ENCODE measurements at regions not wholly inside any gene's neighbourhood (a gene's known extent, or its start where the extent isn't known, plus 50 kb on each side); places are given as distances from the start of the nearest gene placed in this dataset.

DNA sequence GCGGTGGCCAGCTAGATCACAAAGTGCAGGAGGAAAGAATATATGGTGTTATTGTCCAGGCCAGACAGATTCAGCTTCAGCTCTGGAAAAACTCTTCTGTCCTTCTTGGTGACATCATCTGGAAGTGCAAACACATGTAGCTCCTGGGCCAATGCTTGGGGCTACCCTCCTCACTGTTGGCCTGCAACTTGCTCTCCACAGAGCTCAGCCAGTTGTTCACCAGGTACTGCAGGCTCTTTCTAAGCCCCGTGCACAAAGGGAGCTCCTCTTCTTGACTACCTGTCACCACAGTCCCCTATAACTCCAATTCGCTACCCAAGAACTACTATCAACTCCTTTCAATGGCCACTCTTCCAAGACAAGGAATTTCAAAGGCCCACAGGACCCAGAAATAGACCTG is 1175.9 kb upstream of the CDH9 start:
- H3K9me3 ChIP-seq (ENCODE audit: control insufficient read depth in 2 of 3, insufficient read depth in 1 of 3, low read length in 3 of 3), result no peaks in the 10 kb centered on the region
- intact Hi-C loops (cut with DNase I), result no loop called here
- TF ChIP-seq, protein P1, sequence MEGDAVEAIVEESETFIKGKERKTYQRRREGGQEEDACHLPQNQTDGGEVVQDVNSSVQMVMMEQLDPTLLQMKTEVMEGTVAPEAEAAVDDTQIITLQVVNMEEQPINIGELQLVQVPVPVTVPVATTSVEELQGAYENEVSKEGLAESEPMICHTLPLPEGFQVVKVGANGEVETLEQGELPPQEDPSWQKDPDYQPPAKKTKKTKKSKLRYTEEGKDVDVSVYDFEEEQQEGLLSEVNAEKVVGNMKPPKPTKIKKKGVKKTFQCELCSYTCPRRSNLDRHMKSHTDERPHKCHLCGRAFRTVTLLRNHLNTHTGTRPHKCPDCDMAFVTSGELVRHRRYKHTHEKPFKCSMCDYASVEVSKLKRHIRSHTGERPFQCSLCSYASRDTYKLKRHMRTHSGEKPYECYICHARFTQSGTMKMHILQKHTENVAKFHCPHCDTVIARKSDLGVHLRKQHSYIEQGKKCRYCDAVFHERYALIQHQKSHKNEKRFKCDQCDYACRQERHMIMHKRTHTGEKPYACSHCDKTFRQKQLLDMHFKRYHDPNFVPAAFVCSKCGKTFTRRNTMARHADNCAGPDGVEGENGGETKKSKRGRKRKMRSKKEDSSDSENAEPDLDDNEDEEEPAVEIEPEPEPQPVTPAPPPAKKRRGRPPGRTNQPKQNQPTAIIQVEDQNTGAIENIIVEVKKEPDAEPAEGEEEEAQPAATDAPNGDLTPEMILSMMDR (IDR thresholded peaks at IDR 0.05; ENCODE audit: borderline replicate concordance, extremely low read depth, insufficient read depth), result no peak
- H3K9ac ChIP-seq (ENCODE audit: low read length in 3 of 3), result no peak overlapping the region
- H3K4me1 ChIP-seq (ENCODE audit: control insufficient read depth in 2 of 3, insufficient read depth in 2 of 3, low read depth in 1 of 3, low read length in 3 of 3), result no peaks in the 10 kb centered on the region
- no peak for FAIRE-seq
- no peaks in the 10 kb centered on the region for H3K27me3 ChIP-seq (ENCODE audit: control insufficient read depth, insufficient read depth, low read length)
- H3K4me3 ChIP-seq (ENCODE audit: low read length in 3 of 3), result no peak overlapping the region
- H3K36me3 ChIP-seq (ENCODE audit: control insufficient read depth in 2 of 3, insufficient read depth in 3 of 3, low read length in 3 of 3), result no peaks in the 10 kb centered on the region
- H3K27ac ChIP-seq (ENCODE audit: low read depth in 2 of 2, low read length in 2 of 2), result no peak overlapping the region
- DNase-seq, result no peak

DNA sequence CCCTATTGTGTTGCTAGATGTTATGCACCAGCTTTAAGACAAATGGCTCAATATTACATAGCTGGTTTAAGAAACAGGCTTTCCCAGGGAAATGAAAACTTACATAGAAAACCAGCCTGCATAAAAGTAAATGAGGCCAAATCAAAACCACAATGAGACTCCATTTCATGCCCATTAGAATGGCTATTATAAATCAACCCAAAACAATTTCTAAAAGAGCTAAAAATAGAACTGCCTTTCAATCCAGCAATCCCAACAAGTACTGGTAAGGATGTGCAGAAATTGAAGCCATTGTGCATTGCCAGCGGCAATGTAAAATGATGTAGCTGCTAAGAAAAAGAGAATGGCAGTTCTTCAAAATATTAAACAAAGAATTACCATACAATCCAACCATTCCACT is 1170.0 kb upstream of the CDH9 start:
- Histone ChIP-seq H3K9ac (ENCODE audit: low read length in 3 of 3) (no peak overlapping the region), H3K27ac (ENCODE audit: low read depth in 2 of 2, low read length in 2 of 2) (no peak overlapping the region), H3K4me1 (ENCODE audit: control insufficient read depth in 2 of 3, insufficient read depth in 2 of 3, low read depth in 1 of 3, low read length in 3 of 3) (no peaks in the 10 kb centered on the region), H3K36me3 (ENCODE audit: control insufficient read depth in 2 of 3, insufficient read depth in 3 of 3, low read length in 3 of 3) (no peaks in the 10 kb centered on the region), H3K9me3 (ENCODE audit: control insufficient read depth in 2 of 3, insufficient read depth in 1 of 3, low read length in 3 of 3) (no peaks in the 10 kb centered on the region), H3K4me3 (ENCODE audit: low read length in 3 of 3) (no peak overlapping the region), H3K27me3 (ENCODE audit: control insufficient read depth, insufficient read depth, low read length) (no peaks in the 10 kb centered on the region)
- TF ChIP-seq, protein P1 (IDR thresholded peaks at IDR 0.05; ENCODE audit: borderline replicate concordance, extremely low read depth, insufficient read depth), result no peak
- intact Hi-C loops (cut with DNase I), result no loop called here
- DNase-seq (no peak), FAIRE-seq (no peak)

- no peak for FAIRE-seq
- Histone ChIP-seq H3K4me1 (ENCODE audit: control insufficient read depth in 2 of 3, insufficient read depth in 2 of 3, low read depth in 1 of 3, low read length in 3 of 3) (no peaks in the 10 kb centered on the region), H3K27ac (ENCODE audit: low read depth in 2 of 2, low read length in 2 of 2) (no peak overlapping the region), H3K27me3 (ENCODE audit: control insufficient read depth, insufficient read depth, low read length) (no peaks in the 10 kb centered on the region), H3K9me3 (ENCODE audit: control insufficient read depth in 2 of 3, insufficient read depth in 1 of 3, low read length in 3 of 3) (no peaks in the 10 kb centered on the region), H3K4me3 (ENCODE audit: low read length in 3 of 3) (no peak overlapping the region), H3K36me3 (ENCODE audit: control insufficient read depth in 2 of 3, insufficient read depth in 3 of 3, low read length in 3 of 3) (no peaks in the 10 kb centered on the region), H3K9ac (ENCODE audit: low read length in 3 of 3) (no peak overlapping the region)
- TF ChIP-seq, protein P1 (IDR thresholded peaks at IDR 0.05; ENCODE audit: borderline replicate concordance, extremely low read depth, insufficient read depth), result no peak
- intact Hi-C loops (cut with DNase I), result no loop called here
- no peak for DNase-seq
Measured at GRCh38 chr5:28190011-28190410, 1151.6 kb upstream of the CDH9 start.

- Histone ChIP-seq H3K27me3 (ENCODE audit: control insufficient read depth, insufficient read depth, low read length) (no peaks in the 10 kb centered on the region), H3K36me3 (ENCODE audit: control insufficient read depth in 2 of 3, insufficient read depth in 3 of 3, low read length in 3 of 3) (no peaks in the 10 kb centered on the region), H3K9me3 (ENCODE audit: control insufficient read depth in 2 of 3, insufficient read depth in 1 of 3, low read length in 3 of 3) (no peaks in the 10 kb centered on the region), H3K9ac (ENCODE audit: low read length in 3 of 3) (no peak overlapping the region), H3K27ac (ENCODE audit: low read depth in 2 of 2, low read length in 2 of 2) (no peak overlapping the region), H3K4me3 (ENCODE audit: low read length in 3 of 3) (no peak overlapping the region), H3K4me1 (ENCODE audit: control insufficient read depth in 2 of 3, insufficient read depth in 2 of 3, low read depth in 1 of 3, low read length in 3 of 3) (no peaks in the 10 kb centered on the region)
- TF ChIP-seq, protein P1 (IDR thresholded peaks at IDR 0.05; ENCODE audit: borderline replicate concordance, extremely low read depth, insufficient read depth), result no peak
- DNase-seq (no peak), FAIRE-seq (no peak)
- intact Hi-C loops (cut with DNase I), result no loop called here
Measured at GRCh38 chr5:28174691-28175090, 1136.3 kb upstream of the CDH9 start.
